Heart left ventricle (tissue), 16 donors: ENCODE measurements at regions not wholly inside any gene's neighbourhood (a gene's known extent, or its start where the extent isn't known, plus 50 kb on each side); places are given as distances from the start of the nearest gene placed in this dataset.

ENCODE experiments used
- ATAC-seq, 4 donors: fragments of 200-7000 bp; cut with Tn5 transposase; one replicate each; pipeline ENCODE4 v1.9.1; 2020 to 2022; ENCODE audit warnings: moderate library complexity in 4 of 4, mild to moderate bottlenecking in 3 of 4, moderate number of reproducible peaks in 1 of 4
- DNase-seq, 5 donors: peaks; one replicate each; pipeline ENCODE4 v3.0.0-alpha.2; 2020
- H3K27ac ChIP-seq, 12 donors: fragments of 200-600 bp; sonication (generic) in 4 of 12; one replicate each; pipeline versions ENCODE4 v1.5.0 to v1.8.0; 2016 to 2022; ENCODE audit warnings: mild to moderate bottlenecking in 2 of 12
- H3K27me3 ChIP-seq, 9 donors: fragments of 200-600 bp; sonication (generic) in 2 of 9; one replicate each; pipeline versions ENCODE4 v1.5.1 to v1.8.0; 2016 to 2022; ENCODE audit warnings: mild to moderate bottlenecking in 3 of 9
- H3K36me3 ChIP-seq, 9 donors: fragments of 200-600 bp; sonication (generic) in 2 of 9; one replicate each; pipeline versions ENCODE4 v1.5.0 to v1.8.0; 2018 to 2022; ENCODE audit warnings: mild to moderate bottlenecking in 2 of 9
- H3K4me1 ChIP-seq, 12 donors: fragments of 200-600 bp; sonication (generic) in 4 of 12; one replicate each; pipeline versions ENCODE4 v1.5.0 to v1.8.0; 2016 to 2022; ENCODE audit warnings: mild to moderate bottlenecking in 3 of 12
- H3K4me3 ChIP-seq, 12 donors: fragments of 200-600 bp; sonication (generic) in 4 of 12; one replicate each; pipeline versions ENCODE4 v1.5.0 to v1.8.0; 2017 to 2022; ENCODE audit warnings: mild to moderate bottlenecking in 9 of 12, moderate library complexity in 4 of 12
- H3K9me3 ChIP-seq, 12 donors: fragments of 200-600 bp; sonication (generic) in 4 of 12; one replicate each; pipeline versions ENCODE4 v1.5.0 to v1.8.0; 2016 to 2022; ENCODE audit warnings: mild to moderate bottlenecking in 1 of 12
- POLR2A ChIP-seq, 2 donors: fragments of 450-650 bp; IDR thresholded peaks; one replicate each; pipeline ENCODE4 v1.6.1; 2017; ENCODE audit warnings: antibody characterized with exemption in 2 of 2, mild to moderate bottlenecking in 2 of 2, moderate library complexity in 2 of 2
- WGBS, 4 donors: extraction: QIAGEN DNeasy Blood & Tissue Kit in 2 of 4; methylation state at CpG; one replicate each; pipeline versions ENCODE4 v1.1.5 to v1.1.7; 2013 to 2018; 5-methylcytosine and 5-hydroxymethylcytosine counted together
- intact Hi-C, 10 donors: fragments of 100-400 bp; cut with DNase I; formaldehyde crosslinking; loops; one replicate each; pipeline versions ENCODE4 v1.11.1 to v1.14.2; 2022
- TF ChIP-seq, protein P1 (sequence below), 12 donors: fragments of 200-600 bp; sonication (generic) in 4 of 12; IDR thresholded peaks; one replicate each; pipeline versions ENCODE4 v1.5.0 to v1.8.0; 2018 to 2022; ENCODE audit warnings: antibody characterized with exemption in 12 of 12, mild to moderate bottlenecking in 5 of 12
- donor health status: ischemic (EF 13 %, LVEDD 7.1; RV severe dilation, severe dysfunction).
- donor health status: healthy with polysubstance abuse.
- donor health status: DM: no; HTN: yes; CAD: no.
- donor health status: DM: no; HTN: no; CAD: no.
- donor health status: ischemic (EF 25% LVEDD 6.9; RV normal size, moderate dysfunction).
- donor health status: ischemic (EF 25% LVEDD 5.7; RV mildly dilated, moderate dysfunction).
- donor health status: healthy.
- donor health status: DM: yes; HTN: yes; CAD: no.
- donor health status: ischemic (EF 35%, LVEDD 5.7; RV mildly dilated, moderate dysfunction).
- donor health status: nonischemic (EF 11% LVEDD 7.7; RV severe dilation, severe dysfunction).
- donor health status: DM: yes; HTN: yes; CAD: no.
- donor health status: PGD.
- donor health status: ischemic (EF 29% LVEDD 5.4; RV normal size, mild dysfunction).
- donor health status: nonischemic (EF 23%, LVEDD 6.1; RV moderate dilation, normal function).

DNA sequence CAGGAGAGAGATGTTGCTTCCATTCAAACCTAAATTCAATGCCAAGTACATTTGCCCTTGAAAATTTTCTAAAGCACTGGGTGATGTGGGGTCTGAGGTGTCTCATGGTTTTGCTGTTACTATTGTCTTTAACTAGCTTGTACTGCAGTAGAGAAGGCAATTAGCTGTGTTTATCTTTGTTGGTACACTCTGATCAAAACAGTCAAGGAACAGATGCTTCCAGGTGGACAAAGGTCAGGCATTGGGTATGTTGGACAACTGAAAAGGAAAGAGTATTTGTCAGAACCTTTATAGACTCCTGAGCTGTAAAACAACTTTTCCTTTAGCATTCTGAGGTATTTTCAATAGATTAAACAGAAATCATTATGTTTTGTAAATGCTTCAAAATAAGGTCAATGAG is 2228.7 kb upstream of the WWC1 start:
- ATAC-seq (no peak), DNase-seq (no peak)
- TF ChIP-seq, protein P1, sequence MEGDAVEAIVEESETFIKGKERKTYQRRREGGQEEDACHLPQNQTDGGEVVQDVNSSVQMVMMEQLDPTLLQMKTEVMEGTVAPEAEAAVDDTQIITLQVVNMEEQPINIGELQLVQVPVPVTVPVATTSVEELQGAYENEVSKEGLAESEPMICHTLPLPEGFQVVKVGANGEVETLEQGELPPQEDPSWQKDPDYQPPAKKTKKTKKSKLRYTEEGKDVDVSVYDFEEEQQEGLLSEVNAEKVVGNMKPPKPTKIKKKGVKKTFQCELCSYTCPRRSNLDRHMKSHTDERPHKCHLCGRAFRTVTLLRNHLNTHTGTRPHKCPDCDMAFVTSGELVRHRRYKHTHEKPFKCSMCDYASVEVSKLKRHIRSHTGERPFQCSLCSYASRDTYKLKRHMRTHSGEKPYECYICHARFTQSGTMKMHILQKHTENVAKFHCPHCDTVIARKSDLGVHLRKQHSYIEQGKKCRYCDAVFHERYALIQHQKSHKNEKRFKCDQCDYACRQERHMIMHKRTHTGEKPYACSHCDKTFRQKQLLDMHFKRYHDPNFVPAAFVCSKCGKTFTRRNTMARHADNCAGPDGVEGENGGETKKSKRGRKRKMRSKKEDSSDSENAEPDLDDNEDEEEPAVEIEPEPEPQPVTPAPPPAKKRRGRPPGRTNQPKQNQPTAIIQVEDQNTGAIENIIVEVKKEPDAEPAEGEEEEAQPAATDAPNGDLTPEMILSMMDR (IDR thresholded peaks at IDR 0.05): no peak
- TF ChIP-seq POLR2A (IDR thresholded peaks at IDR 0.05): no peak
- no peaks in the 10 kb centered on the region for H3K27me3 ChIP-seq
- H3K27ac ChIP-seq: no peak overlapping the region
- no peak overlapping the region for H3K4me3 ChIP-seq
- H3K36me3 ChIP-seq: no peaks in the 10 kb centered on the region
- intact Hi-C loops: no loop called here
- H3K4me1 ChIP-seq: no peaks in the 10 kb centered on the region
- H3K9me3 ChIP-seq: no peaks in the 10 kb centered on the region

GRCh38 chr5:166063261-166063660 is 2228.2 kb upstream of the WWC1 start:
- intact Hi-C loops: no loop called here
- no peaks in the 10 kb centered on the region for H3K36me3 ChIP-seq
- H3K4me3 ChIP-seq: no peak overlapping the region
- no peaks in the 10 kb centered on the region for H3K4me1 ChIP-seq
- no peaks in the 10 kb centered on the region for H3K9me3 ChIP-seq
- TF ChIP-seq POLR2A (IDR thresholded peaks at IDR 0.05): no peak
- TF ChIP-seq, protein P1 (IDR thresholded peaks at IDR 0.05): no peak
- DNase-seq: no peak
- H3K27ac ChIP-seq: no peak overlapping the region
- no peaks in the 10 kb centered on the region for H3K27me3 ChIP-seq
- 29 to 38% (median 32%) methylated on average over 1 of the region's 1 CpG for WGBS, 4 donors
- no peak for ATAC-seq

- no peak overlapping the region for H3K4me3 ChIP-seq
- no peak overlapping the region for H3K27ac ChIP-seq
- intact Hi-C loops: no loop called here
- no peaks in the 10 kb centered on the region for H3K36me3 ChIP-seq
- DNase-seq (no peak), ATAC-seq (no peak)
- TF ChIP-seq, protein P1 (IDR thresholded peaks at IDR 0.05): no peak
- no peak for TF ChIP-seq POLR2A (IDR thresholded peaks at IDR 0.05)
- 80 to 85% (median 83%) methylated on average over 9 of the region's 9 CpGs for WGBS, 4 donors
- H3K9me3 ChIP-seq: no peaks in the 10 kb centered on the region
- no peaks in the 10 kb centered on the region for H3K4me1 ChIP-seq
- no peaks in the 10 kb centered on the region for H3K27me3 ChIP-seq
These were observed 2222.7 kb upstream of the WWC1 start for GRCh38 chr5:166068547-166069335.

GRCh38 chr5:166073901-166074581 is 2217.4 kb upstream of the WWC1 start:
- TF ChIP-seq, protein P1 (IDR thresholded peaks at IDR 0.05): no peak
- TF ChIP-seq POLR2A (IDR thresholded peaks at IDR 0.05): no peak
- WGBS, 4 donors: 40 to 49% (median 46%) methylated on average over 6 of the region's 6 CpGs
- intact Hi-C loops: no loop called here
- ATAC-seq (no peak), DNase-seq (no peak)
- Histone ChIP-seq H3K27ac (no peak overlapping the region), H3K4me3 (no peak overlapping the region), H3K36me3 (no peaks in the 10 kb centered on the region), H3K27me3 (no peaks in the 10 kb centered on the region), H3K9me3 (no peaks in the 10 kb centered on the region), H3K4me1 (no peaks in the 10 kb centered on the region)
